ENCODE measurements at regions not wholly inside any gene's neighbourhood (a gene's known extent, or its start where the extent isn't known, plus 50 kb on each side); places are given as distances from the start of the nearest gene placed in this dataset.
A peak's percentile ranks its signal among the peaks of the same experiment; 100 is the strongest.

- TF ChIP-seq ATF7-NPFF (CRISPR knock-in tag; IDR thresholded peaks at IDR 0.05; ENCODE audit: low read depth) (no peak), BORCS8-MEF2B (CRISPR knock-in tag; IDR thresholded peaks at IDR 0.05) (0 out of 2 replicates have a peak, but pooled peaks have one; percentile 30), ZFP91 (CRISPR knock-in tag; IDR thresholded peaks at IDR 0.05; ENCODE audit: borderline replicate concordance) (peak; percentile 45; the same call in 1 of the 2 replicates), ZFY (CRISPR knock-in tag; IDR thresholded peaks at IDR 0.05) (0 out of 2 replicates have a peak, but pooled peaks have one; percentile 33), ZBTB1 (CRISPR knock-in tag; IDR thresholded peaks at IDR 0.05; ENCODE audit: borderline replicate concordance) (no peak), LCORL (IDR thresholded peaks at IDR 0.05) (no peak), LCORL (CRISPR knock-in tag; IDR thresholded peaks at IDR 0.05) (peak; percentile 86), ZNF777 (CRISPR knock-in tag; IDR thresholded peaks at IDR 0.05) (peak; percentile 54), ZNF83 (CRISPR knock-in tag; IDR thresholded peaks at IDR 0.05; ENCODE audit: borderline replicate concordance) (no peak), HNRNPLL (IDR thresholded peaks at IDR 0.05; ENCODE audit: low read depth, low read length, poor library complexity, severe bottlenecking) (peak; percentile 36), HDAC1 (CRISPR knock-in tag; IDR thresholded peaks at IDR 0.05) (0 out of 2 replicates have a peak, but pooled peaks have one; percentile 25), WIZ (CRISPR knock-in tag; IDR thresholded peaks at IDR 0.05) (0 out of 2 replicates have a peak, but pooled peaks have one; percentile 16), ZNF281 (CRISPR knock-in tag; IDR thresholded peaks at IDR 0.05; ENCODE audit: borderline replicate concordance) (0 out of 2 replicates have a peak, but pooled peaks have one; percentile 28), HNRNPK (IDR thresholded peaks at IDR 0.05; ENCODE audit: low read depth, low read length, poor library complexity, severe bottlenecking) (peak; percentile 48), TFDP1 (CRISPR knock-in tag; IDR thresholded peaks at IDR 0.05; ENCODE audit: borderline replicate concordance) (no peak), ZNF256 (CRISPR knock-in tag; conservative IDR thresholded peaks at IDR 0.05) (no peak), ZSCAN25 (CRISPR knock-in tag; IDR thresholded peaks at IDR 0.05) (no peak)
Measured at GRCh38 chr16:85436636-85437165, 176.4 kb upstream of the GSE1 start (continued).
